Lower leg skin (tissue), 4 donors: ENCODE measurements at regions not wholly inside any gene's neighbourhood (a gene's known extent, or its start where the extent isn't known, plus 50 kb on each side); places are given as distances from the start of the nearest gene placed in this dataset.

ENCODE experiments used
- DNase-seq, 2 donors: peaks; one replicate each; pipeline ENCODE4 v3.0.0-alpha.2; 2019; ENCODE audit warnings: low spot score in 2 of 2
- H3K4me3 ChIP-seq: fragments of 200-600 bp; sonication (generic); 2 replicates; pipeline ENCODE4 v1.5.1; 2017; ENCODE audit warnings: mild to moderate bottlenecking, low read depth; ENCODE audit not compliant: poor library complexity, severe bottlenecking
- POLR2A ChIP-seq, 2 donors: fragments of 450-650 bp; IDR thresholded peaks; one replicate each; pipeline ENCODE4 v1.6.1; 2016 to 2017; ENCODE audit warnings: antibody characterized with exemption in 2 of 2, mild to moderate bottlenecking in 1 of 2, moderate library complexity in 1 of 2
- WGBS, 2 donors: methylation state at CpG; one replicate each; pipeline ENCODE4 v1.1.5; 2018; 5-methylcytosine and 5-hydroxymethylcytosine counted together
- intact Hi-C: fragments of 100-400 bp; cut with DNase I; formaldehyde crosslinking; loops from one replicate; pipeline ENCODE4 v1.15.0; 2023; ENCODE audit warnings: low total_unique reads
- TF ChIP-seq, protein P1 (sequence below), 3 donors: fragments of 450-650 bp; IDR thresholded peaks; one replicate each; pipeline ENCODE4 v1.5.1; 2016; ENCODE audit warnings: antibody characterized with exemption in 3 of 3, mild to moderate bottlenecking in 3 of 3, moderate library complexity in 2 of 3

DNA sequence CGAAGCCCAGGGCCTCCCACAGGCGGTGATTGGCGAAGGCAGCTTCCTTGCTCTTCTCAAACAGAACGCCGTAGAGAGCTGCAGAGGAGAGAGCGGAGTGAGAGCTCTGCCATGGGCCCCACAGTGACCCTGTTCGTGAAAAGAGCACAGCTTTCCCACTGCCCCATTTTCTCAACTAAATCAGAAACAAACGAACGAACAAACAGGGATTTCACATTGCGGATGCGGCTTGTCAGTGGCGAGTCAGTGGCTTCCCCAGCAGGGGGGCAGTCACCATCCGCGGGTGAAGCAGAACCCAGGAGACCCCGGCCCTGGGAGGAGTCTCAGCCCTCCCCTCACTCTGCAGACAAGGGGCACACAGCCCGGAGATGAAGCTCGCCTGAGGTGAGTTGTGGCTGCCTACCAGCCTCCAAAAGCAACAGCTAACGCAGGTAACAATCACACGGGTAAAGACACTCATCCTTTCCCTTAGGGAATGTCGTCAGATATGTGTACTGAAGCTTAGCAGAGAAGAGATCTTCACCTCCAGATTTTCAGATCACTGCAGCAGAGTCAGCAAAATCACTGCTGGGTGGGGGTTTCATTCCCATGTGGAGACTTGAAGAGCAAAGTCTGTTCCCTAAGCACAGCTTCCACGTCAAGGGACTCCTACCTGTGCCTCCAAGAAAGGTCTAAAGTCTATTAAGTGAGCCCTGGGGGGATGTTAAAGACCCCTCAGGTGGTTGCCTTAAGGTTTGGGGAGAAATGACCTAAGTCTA lies 51.2 kb upstream of the GPR31 start:
- TF ChIP-seq, protein P1, sequence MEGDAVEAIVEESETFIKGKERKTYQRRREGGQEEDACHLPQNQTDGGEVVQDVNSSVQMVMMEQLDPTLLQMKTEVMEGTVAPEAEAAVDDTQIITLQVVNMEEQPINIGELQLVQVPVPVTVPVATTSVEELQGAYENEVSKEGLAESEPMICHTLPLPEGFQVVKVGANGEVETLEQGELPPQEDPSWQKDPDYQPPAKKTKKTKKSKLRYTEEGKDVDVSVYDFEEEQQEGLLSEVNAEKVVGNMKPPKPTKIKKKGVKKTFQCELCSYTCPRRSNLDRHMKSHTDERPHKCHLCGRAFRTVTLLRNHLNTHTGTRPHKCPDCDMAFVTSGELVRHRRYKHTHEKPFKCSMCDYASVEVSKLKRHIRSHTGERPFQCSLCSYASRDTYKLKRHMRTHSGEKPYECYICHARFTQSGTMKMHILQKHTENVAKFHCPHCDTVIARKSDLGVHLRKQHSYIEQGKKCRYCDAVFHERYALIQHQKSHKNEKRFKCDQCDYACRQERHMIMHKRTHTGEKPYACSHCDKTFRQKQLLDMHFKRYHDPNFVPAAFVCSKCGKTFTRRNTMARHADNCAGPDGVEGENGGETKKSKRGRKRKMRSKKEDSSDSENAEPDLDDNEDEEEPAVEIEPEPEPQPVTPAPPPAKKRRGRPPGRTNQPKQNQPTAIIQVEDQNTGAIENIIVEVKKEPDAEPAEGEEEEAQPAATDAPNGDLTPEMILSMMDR (IDR thresholded peaks at IDR 0.05), result no peak
- no peak for TF ChIP-seq POLR2A (IDR thresholded peaks at IDR 0.05)
- peak in 1 of 2 donors; percentile 76 for DNase-seq
- intact Hi-C loops, result no loop called here
- H3K4me3 ChIP-seq, result no peak overlapping the region
- WGBS, 2 donors, result 60 to 65% methylated on average over 18 to 21 of the region's 21 CpGs

DNA sequence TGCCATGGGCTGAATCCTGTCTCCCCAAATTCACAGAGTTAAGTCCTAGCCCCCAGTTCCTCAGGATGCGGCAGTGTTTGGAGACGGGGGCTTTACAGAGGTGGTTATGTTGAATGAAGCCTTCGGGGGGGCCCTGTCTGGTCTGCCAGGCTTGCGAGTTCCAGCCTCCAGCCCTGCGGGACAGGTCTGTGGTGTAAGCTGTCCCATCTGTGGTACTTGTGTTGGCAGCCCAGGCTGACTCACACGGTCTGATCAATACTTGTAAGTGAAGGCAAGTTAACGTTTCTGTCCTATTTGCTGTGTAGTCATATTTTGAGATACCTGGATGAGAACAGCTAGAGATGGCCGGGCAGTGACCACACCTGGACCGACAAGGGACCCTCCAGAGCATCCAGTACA lies 51.8 kb upstream of the GPR31 start:
- WGBS, 2 donors, result 74 to 79% methylated on average over 9 of the region's 9 CpGs
- no peak overlapping the region for H3K4me3 ChIP-seq

DNA sequence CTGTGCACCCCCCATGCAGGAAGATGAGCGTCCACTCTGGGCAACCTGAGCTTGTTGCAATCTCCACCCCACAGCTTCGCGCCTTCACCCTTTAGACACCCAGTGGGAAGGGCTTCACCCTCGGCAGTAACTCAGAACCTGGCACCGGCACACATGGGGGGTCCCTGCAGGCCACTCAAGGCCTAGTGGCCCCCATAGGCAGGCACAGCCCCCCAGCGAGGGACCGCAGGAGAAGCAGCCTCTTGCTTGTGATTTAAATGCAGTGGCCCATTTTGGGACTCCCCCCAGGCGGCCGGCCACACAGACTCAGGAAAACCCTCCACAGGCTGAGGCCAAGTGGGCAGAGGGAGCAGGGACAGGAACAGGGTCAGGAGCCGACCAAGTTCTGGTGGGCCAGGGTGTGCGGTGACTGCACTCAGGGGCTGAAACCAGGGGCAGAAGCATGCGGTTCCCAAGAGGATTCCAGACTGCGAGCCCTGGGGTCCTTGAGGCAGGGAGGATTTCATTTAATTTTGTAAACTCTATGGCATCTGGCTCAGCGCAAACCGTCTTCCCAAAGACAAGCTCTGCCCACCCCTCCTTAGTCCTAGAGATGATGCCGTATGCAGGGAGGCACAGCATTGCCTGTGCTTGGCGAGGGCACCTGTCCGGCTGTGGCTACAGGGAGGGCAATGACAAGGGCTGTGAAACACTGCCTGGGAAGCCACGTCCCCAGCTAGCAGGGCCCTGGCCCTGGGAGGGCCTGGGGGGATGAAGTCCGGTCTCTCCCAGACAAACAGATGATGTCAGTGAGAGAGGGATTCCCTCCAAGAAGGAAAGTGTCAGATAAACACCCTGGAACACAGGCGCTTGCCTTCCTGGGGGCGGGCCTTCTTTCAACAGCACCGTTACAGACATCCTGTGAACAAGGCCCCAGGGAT lies 52.9 kb upstream of the GPR31 start:
- no peak for TF ChIP-seq POLR2A (IDR thresholded peaks at IDR 0.05)
- TF ChIP-seq, protein P1 (IDR thresholded peaks at IDR 0.05), result no peak
- 66 to 72% methylated on average over 18 to 22 of the region's 23 CpGs for WGBS, 2 donors
- intact Hi-C loops, result loop anchor here (5.0 kb wide), 1 partner anchor 1313 kb away; no protein-coding TSS in a partner anchor
- peak in 1 of 2 donors; percentile 64 for DNase-seq
- H3K4me3 ChIP-seq, result no peak overlapping the region

More for the DNA sequence above, 51.8 kb upstream of the GPR31 start:
- TF ChIP-seq, protein P1 (IDR thresholded peaks at IDR 0.05), result no peak
- no peak for TF ChIP-seq POLR2A (IDR thresholded peaks at IDR 0.05)
- intact Hi-C loops, result no loop called here
- DNase-seq, result peak in 1 of 2 donors; percentile 59

DNA sequence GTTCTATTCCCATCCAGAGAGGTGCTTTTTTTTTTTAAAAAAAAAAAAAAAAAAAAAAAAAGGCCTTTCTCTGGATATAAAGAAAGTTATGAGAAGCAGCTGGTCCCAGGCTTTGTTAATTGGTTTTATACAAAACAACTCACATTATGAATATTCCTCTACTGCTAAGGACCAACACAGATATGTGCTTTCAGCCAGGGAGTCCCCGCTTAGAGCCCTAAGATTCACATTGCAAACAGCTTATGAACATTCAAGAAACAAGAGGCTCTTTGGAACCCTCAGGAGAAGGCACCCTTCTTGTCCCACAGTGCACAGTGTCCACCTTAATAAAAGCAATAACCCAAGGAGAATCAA lies 53.5 kb upstream of the GPR31 start:
- no peak overlapping the region for H3K4me3 ChIP-seq
- no peak for TF ChIP-seq POLR2A (IDR thresholded peaks at IDR 0.05)
- TF ChIP-seq, protein P1 (IDR thresholded peaks at IDR 0.05), result no peak
- DNase-seq, result no peak
- intact Hi-C loops, result loop anchor here (5.0 kb wide), 1 partner anchor 1314 kb away; no protein-coding TSS in a partner anchor
- 90% methylated on average over 1 of the region's 1 CpG for WGBS, 2 donors

DNA sequence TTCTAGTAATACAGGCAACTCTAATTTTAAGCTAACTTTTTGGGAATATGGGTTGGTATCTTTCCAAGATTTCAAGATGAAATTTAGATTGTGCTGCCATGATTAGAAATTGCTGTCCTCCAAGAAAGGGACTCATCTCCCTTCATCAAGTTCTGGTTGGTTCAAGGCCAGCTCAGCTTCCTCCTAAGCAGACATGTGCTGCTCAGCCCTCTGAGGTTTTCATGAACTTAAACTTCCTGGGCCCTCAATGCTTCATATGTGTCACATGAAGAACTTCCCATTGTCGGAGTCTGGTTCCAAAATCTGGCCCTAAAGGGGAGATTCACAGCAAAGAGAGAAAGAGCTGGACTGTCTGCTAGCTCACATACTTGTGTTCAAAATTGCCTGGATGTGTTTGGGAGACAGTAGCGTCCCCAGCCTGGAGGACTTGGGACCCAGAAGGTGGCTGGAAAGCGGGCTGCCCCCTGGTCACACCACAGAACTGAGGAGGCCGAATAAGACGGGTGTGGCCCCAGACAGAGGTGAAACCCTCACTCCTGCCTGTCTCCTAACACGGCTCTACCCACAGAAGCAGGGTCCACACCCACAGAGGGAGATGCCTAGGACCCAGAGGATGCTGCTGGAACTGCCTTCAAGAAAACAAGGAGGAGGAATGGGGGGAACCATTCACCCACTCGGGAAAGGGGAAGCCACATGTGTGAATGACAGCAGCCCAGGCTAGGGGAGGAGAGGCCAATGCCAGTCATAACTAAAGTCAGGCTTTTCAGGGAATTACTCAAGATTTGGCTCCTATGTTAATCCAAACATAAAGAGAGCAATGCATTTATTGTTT lies 54.3 kb upstream of the GPR31 start:
- no peak overlapping the region for H3K4me3 ChIP-seq
- TF ChIP-seq POLR2A (IDR thresholded peaks at IDR 0.05), result no peak
- TF ChIP-seq, protein P1 (IDR thresholded peaks at IDR 0.05), result no peak
- 55 to 58% methylated on average over 7 of the region's 7 CpGs for WGBS, 2 donors
- peak in 1 of 2 donors; percentile 67 for DNase-seq
- intact Hi-C loops, result loop anchor here (5.0 kb wide), 1 partner anchor 1315 kb away; no protein-coding TSS in a partner anchor
